HEK293T (cell line): ENCODE measurements at regions not wholly inside any gene's neighbourhood (a gene's known extent, or its start where the extent isn't known, plus 50 kb on each side); places are given as distances from the start of the nearest gene placed in this dataset.

Experiments used
- BHLHE40 ChIP-seq: fragments of 450-650 bp; IDR thresholded peaks from 2 replicates; pipeline ENCODE4 v1.6.1; 2016; ENCODE audit warnings: mild to moderate bottlenecking, moderate library complexity, borderline replicate concordance
- ELF4 ChIP-seq: fragments of 450-650 bp; IDR thresholded peaks from 2 replicates; pipeline ENCODE4 v1.6.1; 2017; ENCODE audit warnings: antibody characterized with exemption
- FOXA1 ChIP-seq: fragments of 450-650 bp; IDR thresholded peaks from 2 replicates; pipeline ENCODE4 v1.6.1; 2016; ENCODE audit warnings: mild to moderate bottlenecking
- FOXM1 ChIP-seq: fragments of 450-650 bp; IDR thresholded peaks from 2 replicates; pipeline ENCODE4 v1.6.1; 2017; ENCODE audit warnings: mild to moderate bottlenecking, borderline replicate concordance
- HDGF ChIP-seq: fragments of 450-650 bp; IDR thresholded peaks from 2 replicates; pipeline ENCODE4 v1.6.1; 2017; ENCODE audit warnings: antibody characterized with exemption, borderline replicate concordance
- L3MBTL2 ChIP-seq: fragments of 450-650 bp; conservative IDR thresholded peaks from 2 replicates; pipeline ENCODE4 v1.6.1; 2016; ENCODE audit warnings: mild to moderate bottlenecking
- LEF1 ChIP-seq: fragments of 450-650 bp; IDR thresholded peaks from 2 replicates; pipeline ENCODE4 v1.6.1; 2017; ENCODE audit warnings: mild to moderate bottlenecking, borderline replicate concordance
- SP1 ChIP-seq: fragments of 450-650 bp; IDR thresholded peaks from 2 replicates; pipeline ENCODE4 v1.6.1; 2017
- SUZ12 ChIP-seq: fragments of 450-650 bp; IDR thresholded peaks from 2 replicates; pipeline ENCODE4 v1.6.1; 2016; ENCODE audit warnings: mild to moderate bottlenecking
- ZNF384 ChIP-seq: fragments of 450-650 bp; IDR thresholded peaks from 2 replicates; pipeline ENCODE4 v1.6.1; 2016
- TF ChIP-seq, protein P1 (sequence below): fragments of 450-650 bp; IDR thresholded peaks from 2 replicates; pipeline ENCODE4 v1.6.1; 2016

DNA sequence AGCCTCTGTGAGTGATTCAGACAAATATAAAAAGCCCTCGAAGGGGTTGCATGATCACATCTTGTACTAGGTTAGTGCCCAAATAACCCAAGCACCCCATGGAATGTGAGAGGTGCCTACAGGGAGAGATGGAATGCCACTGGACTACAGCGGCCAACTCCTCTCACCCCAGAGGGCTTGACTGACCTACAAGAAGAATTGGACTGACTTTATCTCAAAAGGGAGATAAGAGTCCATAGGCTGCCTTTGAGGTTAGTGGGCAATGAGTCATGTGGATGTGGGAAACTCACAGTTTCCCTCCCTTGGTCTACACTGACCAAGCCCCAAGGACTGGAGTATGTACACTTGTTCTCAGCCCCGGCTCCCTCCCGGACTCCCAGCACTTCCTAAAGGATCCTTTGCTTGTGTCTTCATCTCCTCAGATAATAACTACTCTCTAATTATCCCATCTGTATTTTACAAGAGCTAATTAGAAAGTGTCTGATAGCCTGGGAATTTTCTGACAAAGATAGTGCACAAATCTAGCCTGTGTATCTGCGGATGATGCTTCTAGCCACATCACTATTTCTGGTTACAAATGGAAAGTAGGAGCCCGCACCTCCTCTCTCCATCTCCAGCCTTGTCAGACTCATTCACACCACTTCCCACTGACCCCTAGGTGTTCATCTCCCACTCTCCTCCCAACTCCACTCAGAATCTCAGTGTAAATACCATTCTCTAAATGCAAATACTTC lies 547.8 kb upstream of the TBL1XR1 start:
- TF ChIP-seq ZNF384 = no peak
- TF ChIP-seq FOXM1 = no peak
- TF ChIP-seq BHLHE40 = no peak
- TF ChIP-seq SP1 = no peak
- TF ChIP-seq FOXA1 = no peak
- TF ChIP-seq HDGF = no peak
- TF ChIP-seq, protein P1, sequence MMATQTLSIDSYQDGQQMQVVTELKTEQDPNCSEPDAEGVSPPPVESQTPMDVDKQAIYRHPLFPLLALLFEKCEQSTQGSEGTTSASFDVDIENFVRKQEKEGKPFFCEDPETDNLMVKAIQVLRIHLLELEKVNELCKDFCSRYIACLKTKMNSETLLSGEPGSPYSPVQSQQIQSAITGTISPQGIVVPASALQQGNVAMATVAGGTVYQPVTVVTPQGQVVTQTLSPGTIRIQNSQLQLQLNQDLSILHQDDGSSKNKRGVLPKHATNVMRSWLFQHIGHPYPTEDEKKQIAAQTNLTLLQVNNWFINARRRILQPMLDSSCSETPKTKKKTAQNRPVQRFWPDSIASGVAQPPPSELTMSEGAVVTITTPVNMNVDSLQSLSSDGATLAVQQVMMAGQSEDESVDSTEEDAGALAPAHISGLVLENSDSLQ = no peak
- no peak for TF ChIP-seq LEF1
- TF ChIP-seq L3MBTL2 = no peak
- no peak for TF ChIP-seq SUZ12
- TF ChIP-seq ELF4 = no peak
